Natural killer cell treated with Interleukin-12 subunit alpha and Interleukin-12 subunit beta and Interleukin-15 and Interleukin-18, amount 100 ng/mL, for 72 hours (primary cell): ENCODE measurements at regions not wholly inside any gene's neighbourhood (a gene's known extent, or its start where the extent isn't known, plus 50 kb on each side); places are given as distances from the start of the nearest gene placed in this dataset.
A peak's percentile ranks its signal among the peaks of the same experiment; 100 is the strongest.
"Not testable (repeated sequence)": the region's sequence is repeated elsewhere in the genome, so short reads cannot be mapped to it uniquely, and the experiment has no call there.

Experiments
- ATAC-seq, 2 donors: fragments of 150-1000 bp; cut with Tn5 transposase in 1 of 2; sonication (Bioruptor Pico), chemical (Tn5 transposase) in 1 of 2; 2 replicates each; pipeline ENCODE4 v1.10.0; 2021
- DNase-seq: peaks from one replicate; pipeline ENCODE4 v3.0.0; 2022; ENCODE audit warnings: low spot score
- H3K27ac Mint-ChIP-seq, 2 donors: 1 replicate in 1 of 2; 2 replicates in 1 of 2; pipeline ENCODE4 v1.8.0; 2022; ENCODE audit warnings: mixed read lengths in 2 of 2, mild to moderate bottlenecking in 1 of 2, moderate library complexity in 1 of 2
- H3K27me3 Mint-ChIP-seq, 2 donors: 1 replicate in 1 of 2; 2 replicates in 1 of 2; pipeline ENCODE4 v1.8.0; 2022; ENCODE audit warnings: mixed read lengths in 2 of 2
- H3K36me3 Mint-ChIP-seq: one replicate; pipeline ENCODE4 v1.8.0; 2022; ENCODE audit warnings: mixed read lengths
- H3K4me1 Mint-ChIP-seq, 2 donors: 1 replicate in 1 of 2; 2 replicates in 1 of 2; pipeline ENCODE4 v1.8.0; 2022; ENCODE audit warnings: low read depth in 2 of 2, mixed read lengths in 2 of 2, mild to moderate bottlenecking in 1 of 2
- H3K4me3 Mint-ChIP-seq: one replicate; pipeline ENCODE4 v1.8.0; 2022; ENCODE audit warnings: mixed read lengths
- H3K9me3 Mint-ChIP-seq: 2 replicates; pipeline ENCODE4 v1.8.0; 2022; ENCODE audit warnings: mixed read lengths

DNA sequence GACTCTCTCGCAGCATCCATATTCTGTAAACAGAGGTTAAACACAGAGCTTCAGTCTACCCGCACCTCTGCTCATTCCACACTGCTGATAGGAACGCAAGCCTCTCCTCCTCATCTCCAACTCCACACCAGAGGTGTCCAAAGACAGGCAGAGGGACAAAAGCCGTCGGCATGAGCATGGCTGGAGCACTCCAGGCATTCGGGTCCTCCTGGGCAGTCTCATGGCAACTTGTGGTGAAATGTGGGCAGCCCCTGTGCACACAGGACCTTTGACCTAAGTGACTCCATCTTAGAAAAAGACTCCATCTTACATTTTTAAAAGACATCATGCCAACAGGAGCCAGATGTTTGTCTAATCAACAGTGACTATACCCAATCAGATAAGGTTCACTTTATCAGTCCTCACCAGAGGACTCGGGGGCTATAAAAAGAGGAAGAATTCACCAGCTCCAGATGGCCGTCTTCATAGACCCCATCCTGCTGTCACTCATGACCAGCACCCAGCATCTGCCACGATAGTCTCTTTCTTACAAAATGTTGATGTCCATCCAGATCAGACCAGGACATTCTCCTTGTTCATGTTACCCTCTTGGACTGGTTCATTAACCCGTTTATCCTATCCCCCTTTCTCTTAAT lies 304.4 kb downstream of the ANAPC1 start:
- not testable (repeated sequence) for H3K4me1 Mint-ChIP-seq, H3K4me3 Mint-ChIP-seq, DNase-seq, H3K27me3 Mint-ChIP-seq, H3K36me3 Mint-ChIP-seq, H3K9me3 Mint-ChIP-seq, H3K27ac Mint-ChIP-seq
- ATAC-seq, result peak in 1 of 2 donors; percentile 61

DNA sequence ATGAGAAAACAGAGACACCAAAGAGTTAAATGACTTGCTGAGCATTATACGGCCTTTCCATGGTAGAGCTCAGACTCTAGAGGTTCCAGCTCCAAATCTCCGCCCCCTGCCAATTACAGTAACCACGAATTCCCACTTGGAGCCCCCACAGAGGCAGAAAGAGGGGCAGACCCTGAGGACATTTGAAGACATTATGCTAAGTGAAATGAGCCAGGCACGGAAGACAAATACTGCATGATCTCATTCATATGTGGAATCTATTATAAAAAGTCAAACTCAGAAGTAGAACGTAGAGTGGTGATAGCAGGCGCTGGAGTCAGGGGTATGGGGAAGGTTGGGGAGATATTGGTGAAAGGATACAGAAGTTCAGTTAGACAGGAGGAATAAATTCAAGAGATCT lies 303.4 kb downstream of the ANAPC1 start:
- H3K9me3 Mint-ChIP-seq, ATAC-seq, H3K36me3 Mint-ChIP-seq, DNase-seq, H3K4me3 Mint-ChIP-seq, H3K4me1 Mint-ChIP-seq, H3K27me3 Mint-ChIP-seq, H3K27ac Mint-ChIP-seq: not testable (repeated sequence)

DNA sequence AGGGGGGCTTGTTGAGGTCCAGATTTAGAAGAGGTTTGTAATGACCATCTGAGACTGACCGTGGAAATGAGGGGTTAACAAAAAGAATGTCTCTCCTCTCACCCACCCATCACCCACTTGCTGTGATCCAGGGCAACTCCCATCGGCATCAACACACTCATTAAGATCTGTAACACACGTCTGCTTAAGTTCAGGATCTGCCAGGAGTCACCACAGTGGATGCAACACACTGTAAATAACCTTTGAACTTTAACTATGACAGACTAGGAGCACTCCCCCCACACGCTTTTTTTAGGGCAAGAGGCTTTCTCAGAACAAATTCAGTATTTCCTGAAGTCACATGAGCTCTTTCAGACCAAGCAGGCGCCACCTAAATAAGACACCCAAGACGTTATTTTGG lies 301.9 kb downstream of the ANAPC1 start:
- H3K27me3 Mint-ChIP-seq, result not testable (repeated sequence)

DNA sequence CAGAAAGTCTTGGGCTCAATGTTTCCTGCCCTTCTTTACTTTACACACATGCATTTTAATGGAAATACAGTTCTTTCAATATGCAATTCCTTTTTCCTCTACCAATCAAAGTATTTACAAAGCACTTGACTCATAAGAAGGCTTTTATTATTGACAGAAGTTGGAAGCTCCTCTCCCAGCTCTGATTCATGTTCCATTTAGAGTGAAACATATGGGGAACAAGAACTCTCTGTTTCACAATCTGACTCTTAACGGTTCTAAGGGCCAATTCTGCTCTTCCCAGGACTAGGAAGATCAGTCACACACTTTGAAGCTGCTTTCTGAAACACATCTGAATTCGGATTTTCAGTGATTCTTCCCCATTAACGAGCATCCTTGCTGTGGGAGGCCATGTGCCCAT lies 300.5 kb downstream of the ANAPC1 start:
- not testable (repeated sequence) for H3K4me1 Mint-ChIP-seq, ATAC-seq, DNase-seq, H3K27ac Mint-ChIP-seq, H3K27me3 Mint-ChIP-seq, H3K9me3 Mint-ChIP-seq, H3K4me3 Mint-ChIP-seq, H3K36me3 Mint-ChIP-seq

More for the DNA sequence above, 301.9 kb downstream of the ANAPC1 start:
- not testable (repeated sequence) for ATAC-seq, H3K27ac Mint-ChIP-seq, H3K4me3 Mint-ChIP-seq, H3K9me3 Mint-ChIP-seq, DNase-seq, H3K4me1 Mint-ChIP-seq, H3K36me3 Mint-ChIP-seq

DNA sequence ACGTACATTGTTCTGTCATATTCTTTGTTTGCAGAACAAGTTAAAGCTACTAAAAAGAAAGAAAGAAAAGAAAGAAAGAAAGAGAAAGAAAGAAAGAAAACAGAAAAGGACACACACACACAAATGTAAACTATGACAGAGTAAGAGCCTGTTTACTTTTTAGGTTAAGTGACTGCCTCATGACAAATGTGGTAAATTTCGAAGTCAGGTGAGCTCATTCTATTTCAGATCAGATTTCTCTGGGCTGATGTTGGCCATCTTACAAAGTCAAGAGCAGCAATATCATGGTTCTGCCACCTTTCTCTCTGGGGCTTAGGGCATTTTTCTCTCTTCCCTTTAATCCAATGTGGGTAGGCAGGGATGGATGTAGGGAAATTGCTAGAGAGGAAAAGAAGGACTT lies 299.5 kb downstream of the ANAPC1 start:
- H3K9me3 Mint-ChIP-seq, H3K27ac Mint-ChIP-seq, H3K4me1 Mint-ChIP-seq, H3K36me3 Mint-ChIP-seq, DNase-seq, H3K4me3 Mint-ChIP-seq, H3K27me3 Mint-ChIP-seq, ATAC-seq: not testable (repeated sequence)

DNA sequence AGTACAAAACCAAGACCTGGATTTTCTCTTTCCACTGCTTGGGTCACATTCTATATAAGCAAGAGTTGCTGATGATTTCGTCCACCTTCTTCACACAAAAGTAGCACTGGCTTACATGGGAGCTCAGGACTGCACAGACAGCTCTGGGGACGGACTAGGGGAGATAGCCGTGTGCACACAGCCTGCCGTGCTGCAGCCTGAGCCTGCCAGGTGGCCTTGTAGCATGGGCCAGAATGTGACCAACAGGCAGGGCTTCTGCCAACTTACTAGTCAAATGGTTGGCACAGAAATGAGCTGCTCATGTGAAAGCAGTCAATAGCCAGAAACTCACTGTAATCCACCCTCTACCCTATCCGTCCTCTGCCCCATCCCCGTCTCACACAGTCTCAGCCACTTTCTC lies 299.0 kb downstream of the ANAPC1 start:
- H3K9me3 Mint-ChIP-seq, H3K4me1 Mint-ChIP-seq, H3K4me3 Mint-ChIP-seq, H3K27me3 Mint-ChIP-seq, H3K27ac Mint-ChIP-seq, DNase-seq, H3K36me3 Mint-ChIP-seq: not testable (repeated sequence)
- peak in 1 of 2 donors; percentile 20 for ATAC-seq

DNA sequence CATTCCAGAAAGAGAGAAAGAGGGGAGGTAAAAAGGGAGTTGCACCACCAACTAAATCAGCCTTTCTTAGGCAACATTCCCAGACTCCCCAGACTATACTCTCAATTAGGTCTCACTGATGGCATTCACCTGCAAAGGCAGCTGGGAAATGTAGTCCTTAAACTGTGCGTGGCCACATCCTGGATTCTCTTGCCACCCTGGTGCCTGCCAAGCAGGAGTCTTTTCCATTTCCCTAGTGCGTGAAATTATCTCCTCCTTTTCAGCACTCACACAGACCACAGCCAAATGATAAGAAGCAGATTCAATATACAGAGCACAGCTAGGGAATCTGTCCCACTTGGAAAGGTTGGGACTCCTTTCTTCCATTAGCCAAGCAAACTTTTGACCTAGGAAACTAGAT lies 298.0 kb downstream of the ANAPC1 start:
- not testable (repeated sequence) for H3K4me3 Mint-ChIP-seq, H3K27ac Mint-ChIP-seq, H3K9me3 Mint-ChIP-seq, H3K4me1 Mint-ChIP-seq, ATAC-seq, H3K36me3 Mint-ChIP-seq, H3K27me3 Mint-ChIP-seq, DNase-seq

DNA sequence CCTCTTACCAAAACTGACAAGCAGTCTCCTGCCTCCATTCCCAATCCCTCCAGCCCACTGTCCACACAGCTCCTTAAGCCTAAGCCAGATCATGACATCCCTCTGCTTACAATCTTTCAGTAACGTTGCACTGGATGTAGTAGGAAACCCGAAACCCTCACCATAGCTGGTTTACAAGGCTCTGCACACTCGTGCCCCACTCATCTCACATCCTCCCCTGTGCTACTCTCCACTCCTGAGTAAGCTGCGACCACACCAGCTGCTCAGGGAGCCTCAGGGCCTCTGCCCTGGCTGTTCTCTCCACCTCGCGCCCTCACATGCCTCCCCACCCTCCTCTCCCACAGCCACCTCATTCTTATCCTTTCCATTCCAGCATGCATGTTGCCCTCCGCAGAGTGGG lies 288.9 kb downstream of the ANAPC1 start:
- not testable (repeated sequence) for H3K27me3 Mint-ChIP-seq, H3K27ac Mint-ChIP-seq, DNase-seq, H3K4me3 Mint-ChIP-seq, H3K36me3 Mint-ChIP-seq, H3K4me1 Mint-ChIP-seq, H3K9me3 Mint-ChIP-seq
- peak in 1 of 2 donors; percentile 50 for ATAC-seq

DNA sequence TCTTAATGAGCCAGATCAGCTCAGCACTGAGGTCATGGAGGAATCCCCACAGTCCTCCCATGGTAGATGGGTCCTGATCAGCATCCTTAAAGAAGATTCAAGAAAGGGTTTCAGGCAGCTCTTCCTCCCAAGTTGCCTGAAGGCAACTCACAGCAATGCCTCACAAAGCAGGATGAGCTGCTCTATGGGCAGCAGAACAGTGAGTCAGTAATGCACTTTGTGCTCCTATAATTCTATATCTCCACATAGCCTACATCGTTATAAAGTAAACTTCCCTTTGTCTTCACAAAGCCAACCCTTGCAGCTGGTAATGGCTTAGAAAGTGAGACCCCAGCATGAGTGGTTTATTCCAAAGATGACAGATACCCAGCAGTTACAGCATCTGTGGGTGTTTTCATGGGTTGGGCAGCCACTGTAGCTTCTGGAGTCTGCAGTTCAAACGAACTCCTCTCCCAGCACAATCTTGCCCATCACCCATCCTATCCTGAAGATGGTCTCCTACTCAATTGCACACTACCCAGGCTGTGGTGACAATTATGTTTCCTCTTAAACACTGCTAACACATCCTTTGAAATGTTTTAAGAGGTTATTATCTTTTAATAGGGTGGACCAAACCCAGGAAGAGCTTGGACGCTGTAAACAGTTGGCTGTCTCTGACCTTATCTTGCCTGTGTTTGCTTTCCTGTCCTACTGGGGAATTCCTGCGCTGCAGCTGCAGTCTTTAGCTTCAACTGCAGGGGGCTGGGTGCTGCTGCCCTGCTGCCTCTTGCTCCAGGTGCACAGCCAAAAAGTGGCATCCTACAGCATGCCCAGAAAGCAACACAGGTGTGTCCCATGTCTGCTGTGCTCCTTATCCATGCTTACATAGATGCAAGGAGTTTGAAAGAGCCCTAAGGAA lies 286.9 kb downstream of the ANAPC1 start:
- not testable (repeated sequence) for H3K4me3 Mint-ChIP-seq, H3K9me3 Mint-ChIP-seq, H3K27me3 Mint-ChIP-seq, DNase-seq, H3K4me1 Mint-ChIP-seq, H3K27ac Mint-ChIP-seq, H3K36me3 Mint-ChIP-seq
- ATAC-seq, result peak in 1 of 2 donors; percentile 34

DNA sequence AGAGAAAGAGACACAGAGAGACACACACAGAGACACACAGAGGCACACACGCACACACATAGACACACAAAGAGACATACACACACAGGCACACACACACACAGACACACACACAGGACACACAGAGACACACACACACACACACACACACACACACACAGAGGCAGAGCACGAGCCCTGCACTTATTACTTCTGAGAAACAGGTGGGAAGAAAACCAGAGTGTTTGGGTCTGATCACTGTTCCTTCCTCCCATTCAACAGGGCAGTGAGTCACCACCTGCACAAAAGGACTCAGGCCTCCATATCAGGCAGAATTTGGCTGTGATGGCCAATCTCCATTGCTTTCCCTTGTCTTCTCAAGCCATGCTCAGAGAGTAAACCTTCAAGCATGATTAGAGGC lies 285.0 kb downstream of the ANAPC1 start:
- not testable (repeated sequence) for H3K4me1 Mint-ChIP-seq, DNase-seq, H3K27me3 Mint-ChIP-seq, H3K27ac Mint-ChIP-seq, H3K4me3 Mint-ChIP-seq, H3K9me3 Mint-ChIP-seq, H3K36me3 Mint-ChIP-seq, ATAC-seq

DNA sequence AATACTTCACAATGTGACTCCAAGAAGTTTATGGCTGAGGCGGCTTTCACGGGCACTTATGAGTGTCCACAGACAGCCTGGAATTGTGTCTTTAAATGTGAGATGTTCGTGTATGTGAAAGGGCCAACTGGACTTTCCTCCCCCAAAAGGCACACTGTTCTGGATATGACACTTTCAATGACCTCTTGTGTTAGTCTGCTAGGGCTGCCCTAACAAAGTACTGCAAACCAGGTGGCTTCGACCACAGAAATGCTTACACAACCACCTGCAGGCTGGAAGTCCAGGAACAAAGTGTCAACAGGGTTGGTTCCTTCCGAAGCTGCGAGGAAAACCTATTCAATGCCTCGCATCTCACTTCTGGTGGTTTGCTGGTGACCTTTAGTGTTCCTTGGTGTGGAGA lies 281.7 kb downstream of the ANAPC1 start:
- not testable (repeated sequence) for H3K27ac Mint-ChIP-seq, H3K36me3 Mint-ChIP-seq, H3K4me1 Mint-ChIP-seq

DNA sequence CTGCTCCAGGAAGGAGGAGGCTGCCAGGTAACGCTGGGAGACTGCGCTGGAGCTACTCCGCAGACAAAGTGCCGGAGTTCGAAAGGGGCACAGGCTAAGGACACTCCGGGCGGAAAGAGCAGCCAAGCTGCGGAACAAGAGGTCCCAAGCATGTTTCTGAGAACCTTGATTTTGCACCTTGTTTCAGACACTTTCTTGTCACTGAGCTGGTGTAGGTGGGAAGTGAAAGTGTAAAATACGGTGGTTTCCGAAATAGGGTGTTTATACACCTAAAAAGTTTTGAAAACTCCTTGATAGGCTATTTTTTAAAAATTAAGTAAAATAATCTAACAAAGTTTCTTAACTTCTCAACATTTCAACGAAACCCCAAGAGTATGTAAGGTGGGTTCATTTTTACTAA lies 278.2 kb downstream of the ANAPC1 start:
- not testable (repeated sequence) for ATAC-seq, H3K4me1 Mint-ChIP-seq, H3K27me3 Mint-ChIP-seq, H3K4me3 Mint-ChIP-seq, H3K36me3 Mint-ChIP-seq, H3K9me3 Mint-ChIP-seq, DNase-seq, H3K27ac Mint-ChIP-seq

More for the DNA sequence above, 281.7 kb downstream of the ANAPC1 start:
- not testable (repeated sequence) for DNase-seq, ATAC-seq, H3K4me3 Mint-ChIP-seq, H3K27me3 Mint-ChIP-seq, H3K9me3 Mint-ChIP-seq

DNA sequence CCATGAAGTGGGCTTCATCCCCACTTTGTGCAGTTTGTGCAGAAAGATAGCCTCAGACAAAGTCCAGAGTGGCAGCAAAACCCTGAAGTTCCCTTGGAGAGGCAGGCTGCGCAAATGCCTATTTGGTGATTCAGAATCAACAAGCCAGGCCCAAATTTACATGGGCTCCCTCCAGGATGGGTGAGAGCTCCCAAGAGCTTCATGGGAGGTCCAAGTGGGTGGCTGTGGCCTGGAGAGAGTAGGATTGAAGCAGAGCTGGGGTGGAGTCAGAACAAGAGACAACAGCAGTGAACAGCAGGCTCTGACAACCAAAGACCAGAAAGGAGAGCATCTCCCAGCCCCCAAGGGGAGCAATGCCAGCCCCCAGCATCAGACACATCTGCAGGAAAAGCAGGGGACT lies 277.4 kb downstream of the ANAPC1 start:
- H3K4me3 Mint-ChIP-seq, ATAC-seq, H3K27me3 Mint-ChIP-seq, H3K36me3 Mint-ChIP-seq, H3K27ac Mint-ChIP-seq, H3K9me3 Mint-ChIP-seq, H3K4me1 Mint-ChIP-seq, DNase-seq: not testable (repeated sequence)

DNA sequence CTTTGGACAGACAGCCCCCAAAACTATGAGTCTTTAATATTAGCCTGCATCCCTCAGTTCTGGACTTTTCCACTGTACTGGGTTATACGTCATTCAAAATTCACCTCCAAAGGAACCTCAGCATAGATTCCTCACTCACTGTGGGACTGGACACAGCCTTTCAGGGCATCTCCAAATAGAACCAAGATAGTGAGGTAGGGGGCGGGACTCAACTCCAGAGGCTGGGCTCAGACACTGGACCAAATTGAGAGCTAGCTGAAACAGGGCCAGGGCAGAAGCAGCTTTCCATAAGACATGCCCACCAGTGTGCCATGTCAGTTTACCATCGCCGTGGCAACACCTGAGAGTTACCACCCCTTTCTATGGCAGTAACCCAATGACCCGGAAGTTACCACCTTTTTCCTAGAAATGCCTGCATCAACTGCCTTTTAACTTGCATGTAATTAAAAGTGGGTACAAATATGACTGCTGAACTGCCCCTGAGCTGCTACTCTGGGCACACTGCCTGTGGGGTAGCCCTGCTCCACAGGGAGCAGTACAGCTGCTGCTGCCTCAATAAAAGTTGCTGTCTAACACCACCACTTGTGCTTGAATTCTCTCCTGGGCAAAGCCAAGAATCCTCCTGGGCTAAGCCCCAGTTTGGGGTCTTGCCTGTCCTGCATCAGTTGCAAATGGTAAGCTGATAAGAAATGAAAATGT lies 274.7 kb downstream of the ANAPC1 start:
- not testable (repeated sequence) for H3K4me1 Mint-ChIP-seq, ATAC-seq, H3K27me3 Mint-ChIP-seq, DNase-seq, H3K27ac Mint-ChIP-seq, H3K36me3 Mint-ChIP-seq, H3K4me3 Mint-ChIP-seq, H3K9me3 Mint-ChIP-seq
